H9 (cell line): ENCODE measurements at regions not wholly inside any gene's neighbourhood (a gene's known extent, or its start where the extent isn't known, plus 50 kb on each side); places are given as distances from the start of the nearest gene placed in this dataset.

ENCODE experiments used
- DNase-seq: peaks from one replicate; pipeline ENCODE4 v3.0.0-alpha.2; 2017
- H2AFZ ChIP-seq: one replicate; pipeline ENCODE4 v1.6.1; 2013; ENCODE audit warnings: mild to moderate bottlenecking, low read length, control low read depth, moderate library complexity
- H2AK5ac ChIP-seq: 2 replicates; pipeline ENCODE4 v1.6.1; 2013; ENCODE audit warnings: low read length, control low read depth, mixed read lengths; ENCODE audit not compliant: insufficient read length
- H2BK120ac ChIP-seq: one replicate; pipeline ENCODE4 v1.6.1; 2013; ENCODE audit warnings: low read depth, mild to moderate bottlenecking, low read length, control low read depth, inconsistent platforms; ENCODE audit not compliant: poor library complexity, severe bottlenecking
- H2BK12ac ChIP-seq: 2 replicates; pipeline ENCODE4 v1.6.1; 2013; ENCODE audit warnings: low read length, control low read depth, mixed read lengths, low read depth; ENCODE audit not compliant: insufficient read length
- H2BK15ac ChIP-seq: 2 replicates; pipeline ENCODE4 v1.6.1; 2013; ENCODE audit warnings: low read depth, low read length, control low read depth
- H2BK20ac ChIP-seq: one replicate; pipeline ENCODE4 v1.6.1; 2013; ENCODE audit warnings: low read depth, mild to moderate bottlenecking, low read length, control low read depth, inconsistent platforms; ENCODE audit not compliant: poor library complexity, severe bottlenecking
- H2BK5ac ChIP-seq: 2 replicates; pipeline ENCODE4 v1.6.1; 2013; ENCODE audit warnings: low read length, control low read depth, mixed read lengths; ENCODE audit not compliant: insufficient read length
- H3K14ac ChIP-seq: 2 replicates; pipeline ENCODE4 v1.6.1; 2013; ENCODE audit warnings: low read length, control low read depth; ENCODE audit not compliant: insufficient read depth
- H3K18ac ChIP-seq: 2 replicates; pipeline ENCODE4 v1.6.1; 2013; ENCODE audit warnings: low read depth, mild to moderate bottlenecking, mixed read lengths, low read length, control low read depth; ENCODE audit not compliant: insufficient read length
- H3K23ac ChIP-seq: 2 replicates; pipeline ENCODE4 v1.6.1; 2013; ENCODE audit warnings: low read length, control low read depth, mixed read lengths, low read depth; ENCODE audit not compliant: insufficient read length
- H3K23me2 ChIP-seq: 2 replicates; pipeline ENCODE4 v1.6.1; 2013; ENCODE audit warnings: low read depth, mild to moderate bottlenecking, mixed read lengths, low read length, control low read depth; ENCODE audit not compliant: insufficient read length, poor library complexity, severe bottlenecking
- H3K27ac ChIP-seq: 2 replicates; pipeline ENCODE4 v1.5.1; 2013; ENCODE audit warnings: low read length, control low read depth, mixed read lengths, low read depth; ENCODE audit not compliant: insufficient read length
- H3K27me3 ChIP-seq: 2 replicates; pipeline ENCODE4 v1.6.1; 2013; ENCODE audit warnings: low read length, control low read depth, inconsistent platforms; ENCODE audit not compliant: insufficient read depth
- H3K4ac ChIP-seq: 2 replicates; pipeline ENCODE4 v1.6.1; 2013; ENCODE audit warnings: low read depth, mild to moderate bottlenecking, control low read depth, inconsistent platforms, low read length, moderate library complexity
- H3K4me1 ChIP-seq: 2 replicates; pipeline ENCODE4 v1.6.1; 2013; ENCODE audit warnings: low read length, control low read depth, inconsistent platforms; ENCODE audit not compliant: insufficient read depth
- H3K4me2 ChIP-seq: 2 replicates; pipeline ENCODE4 v1.6.1; 2013; ENCODE audit warnings: low read length, control low read depth, mixed read lengths; ENCODE audit not compliant: insufficient read length, insufficient read depth
- H3K56ac ChIP-seq: 2 replicates; pipeline ENCODE4 v1.6.1; 2013; ENCODE audit warnings: low read depth, mild to moderate bottlenecking, mixed read lengths, low read length, control low read depth; ENCODE audit not compliant: insufficient read length
- H3K79me1 ChIP-seq: 2 replicates; pipeline ENCODE4 v1.6.1; 2013; ENCODE audit warnings: low read depth, mild to moderate bottlenecking, moderate library complexity, low read length, control low read depth, inconsistent platforms; ENCODE audit not compliant: insufficient read depth, poor library complexity, severe bottlenecking
- H3K79me2 ChIP-seq: 2 replicates; pipeline ENCODE4 v1.6.1; 2013; ENCODE audit warnings: low read length, control low read depth, inconsistent platforms; ENCODE audit not compliant: insufficient read depth
- H3K9ac ChIP-seq: 2 replicates; pipeline ENCODE4 v1.6.1; 2013; ENCODE audit warnings: low read length, control low read depth, mixed read lengths; ENCODE audit not compliant: insufficient read length; ENCODE audit errors: extremely low read depth
- H3K9me3 ChIP-seq: one replicate; pipeline ENCODE4 v1.6.1; 2013; ENCODE audit warnings: low read depth, low read length, inconsistent platforms; ENCODE audit not compliant: control insufficient read depth
- H3T11ph ChIP-seq: one replicate; pipeline ENCODE4 v1.6.1; 2013; ENCODE audit warnings: mild to moderate bottlenecking, low read length, control low read depth, inconsistent platforms
- H4K20me1 ChIP-seq: one replicate; pipeline ENCODE4 v1.6.1; 2013; ENCODE audit not compliant: control insufficient read depth, insufficient read length, insufficient read depth
- H4K5ac ChIP-seq: 2 replicates; pipeline ENCODE4 v1.6.1; 2013; ENCODE audit warnings: low read depth, mild to moderate bottlenecking, mixed read lengths, low read length, control low read depth; ENCODE audit not compliant: insufficient read length
- H4K8ac ChIP-seq: replicated peaks from 2 replicates; pipeline ENCODE4 v1.6.1; 2013; ENCODE audit warnings: low read length, control low read depth, mixed read lengths, low read depth; ENCODE audit not compliant: insufficient read length
- H4K91ac ChIP-seq: 2 replicates; pipeline ENCODE4 v1.6.1; 2013; ENCODE audit warnings: low read depth, mild to moderate bottlenecking, moderate library complexity, mixed read lengths, low read length, control low read depth; ENCODE audit not compliant: insufficient read length
- H3K27ac Mint-ChIP-seq, 3 experiments: 2 replicates in 2 of 3; 3 replicates in 1 of 3; pipeline ENCODE4 v1.8.0; 2020 to 2021; ENCODE audit warnings: mixed read lengths in 3 of 3, mild to moderate bottlenecking in 1 of 3, moderate library complexity in 1 of 3
- H3K27me3 Mint-ChIP-seq: 2 replicates; pipeline ENCODE4 v1.8.0; 2021; ENCODE audit warnings: low read depth, mild to moderate bottlenecking, moderate library complexity, mixed read lengths
- H3K36me3 Mint-ChIP-seq, 3 experiments: 2 replicates in 2 of 3; 3 replicates in 1 of 3; pipeline ENCODE4 v1.8.0; 2020 to 2021; ENCODE audit warnings: low read depth in 3 of 3, mixed read lengths in 3 of 3; ENCODE audit not compliant: insufficient read depth in 1 of 3
- H3K4me1 Mint-ChIP-seq, 2 experiments: 2 replicates each; pipeline ENCODE4 v1.8.0; 2020; ENCODE audit warnings: mixed read lengths in 2 of 2
- H3K4me3 Mint-ChIP-seq, 2 experiments: 2 replicates in 1 of 2; 3 replicates in 1 of 2; pipeline ENCODE4 v1.8.0; 2020 to 2021; ENCODE audit warnings: mild to moderate bottlenecking in 2 of 2, mixed read lengths in 2 of 2, moderate library complexity in 1 of 2
- H3K9me3 Mint-ChIP-seq, 2 experiments: 2 replicates in 1 of 2; 3 replicates in 1 of 2; pipeline ENCODE4 v1.8.0; 2020; ENCODE audit warnings: mild to moderate bottlenecking in 2 of 2, mixed read lengths in 2 of 2, moderate library complexity in 1 of 2
- CTCF ChIP-seq: fragments of 200-600 bp; sonication (generic); conservative IDR thresholded peaks from 3 replicates; pipeline ENCODE4 v1.8.0; 2021; ENCODE audit warnings: antibody characterized with exemption, mild to moderate bottlenecking
- WGBS: extraction: QIAGEN DNeasy Blood & Tissue Kit; methylation state at CpG from one replicate; pipeline ENCODE4 v1.1.7; 2013; ENCODE audit warnings: missing lambda C conversion rate, low lambda C conversion rate, mixed read lengths; ENCODE audit not compliant: insufficient read length; ENCODE audit errors: extremely low coverage; 5-methylcytosine and 5-hydroxymethylcytosine counted together

GRCh38 chr18:75133721-75134610 is 75.0 kb downstream of the PTGR3 start:
- Histone ChIP-seq H3K4me2 (no peak overlapping the region), H4K91ac (no peak overlapping the region), H3K14ac (no peak overlapping the region), H2BK15ac (no peak overlapping the region), H2BK12ac (no peak overlapping the region), H3K27me3 (no peaks in the 10 kb centered on the region; the same call in 1 of the 2 replicates), H3K79me2 (no peaks in the 10 kb centered on the region), H4K8ac (no peak overlapping the region), H3K18ac (no peak overlapping the region), H4K20me1 (no peaks in the 10 kb centered on the region), H3K27ac (no peak overlapping the region), H2BK5ac (no peak overlapping the region), H3K56ac (no peak overlapping the region), H2AFZ (no peak overlapping the region), H3K23ac (no peak overlapping the region), H2BK20ac (no peak overlapping the region), H3T11ph (no peak overlapping the region), H3K9me3 (no peaks in the 10 kb centered on the region), H2BK120ac (no peak overlapping the region), H3K79me1 (no peaks in the 10 kb centered on the region), H2AK5ac (no peak overlapping the region), H3K9ac (no peak overlapping the region), H3K4me1 (no peaks in the 10 kb centered on the region), H3K4ac (no peak overlapping the region), H3K23me2 (no peaks in the 10 kb centered on the region), H4K5ac (no peak overlapping the region)
- WGBS, result no CpG with 5 or more reads among the region's 28 CpGs
- Mint-ChIP-seq H3K27ac (peak overlapping the region in 1 of 3 experiments; percentile 13; a peak in 2 of 7 replicates), H3K4me3 (no peak overlapping the region), H3K27me3 (peaks cover 5% of the 10 kb centered on the region; the same call in 1 of the 2 replicates), H3K9me3 (peaks cover 0 to 8% of the 10 kb centered on the region in 2 experiments; a peak in 4 of 5 replicates), H3K36me3 (peaks cover 0 to 1% (median 0%) of the 10 kb centered on the region in 3 experiments; a peak in 2 of 7 replicates), H3K4me1 (no peaks in the 10 kb centered on the region)
- DNase-seq, result no peak
- TF ChIP-seq CTCF, result no peak
